SH-SY5Y (cell line): ENCODE measurements at regions not wholly inside any gene's neighbourhood (a gene's known extent, or its start where the extent isn't known, plus 50 kb on each side); places are given as distances from the start of the nearest gene placed in this dataset.

Experiments
- GATA2 ChIP-seq: IDR thresholded peaks from 2 replicates; pipeline ENCODE4 v1.6.1; 2011; ENCODE audit warnings: mild to moderate bottlenecking, low read depth, low read length
- GATA3 ChIP-seq: IDR thresholded peaks from 2 replicates; pipeline ENCODE4 v1.6.1; 2011; ENCODE audit warnings: low read depth, mild to moderate bottlenecking, low read length, moderate library complexity

GRCh38 chr10:107611115-107611514, 446.6 kb upstream of the SORCS1 start:
- TF ChIP-seq GATA2 (no peak), GATA3 (no peak)

GRCh38 chr10:107589081-107589480, 424.6 kb upstream of the SORCS1 start:
- no peak for TF ChIP-seq GATA2
- no peak for TF ChIP-seq GATA3

GRCh38 chr10:107585630-107586029, 421.1 kb upstream of the SORCS1 start:
- TF ChIP-seq GATA2 (no peak), GATA3 (no peak)

- TF ChIP-seq GATA3: no peak
- no peak for TF ChIP-seq GATA2
Observed at GRCh38 chr10:107583974-107584373, 419.5 kb upstream of the SORCS1 start.

- no peak for TF ChIP-seq GATA3
- TF ChIP-seq GATA2: no peak
Observed at GRCh38 chr10:107579970-107580369, 415.5 kb upstream of the SORCS1 start.

GRCh38 chr10:107577221-107577620, 412.7 kb upstream of the SORCS1 start:
- TF ChIP-seq GATA2 (no peak), GATA3 (no peak)

GRCh38 chr10:107576746-107577145, 412.2 kb upstream of the SORCS1 start:
- no peak for TF ChIP-seq GATA3
- TF ChIP-seq GATA2: peak; percentile 71

- no peak for TF ChIP-seq GATA3
- TF ChIP-seq GATA2: no peak
Observed at GRCh38 chr10:107565014-107565413, 400.5 kb upstream of the SORCS1 start.

- TF ChIP-seq GATA3: no peak
- TF ChIP-seq GATA2: no peak
Observed at GRCh38 chr10:107561136-107561650, 396.7 kb upstream of the SORCS1 start.

GRCh38 chr10:107557916-107558315, 393.4 kb upstream of the SORCS1 start:
- no peak for TF ChIP-seq GATA3
- TF ChIP-seq GATA2: no peak

- TF ChIP-seq GATA3 (no peak), GATA2 (no peak)
Observed at GRCh38 chr10:107554333-107554732, 389.8 kb upstream of the SORCS1 start.

GRCh38 chr10:107553470-107553869, 389.0 kb upstream of the SORCS1 start:
- no peak for TF ChIP-seq GATA3
- no peak for TF ChIP-seq GATA2

GRCh38 chr10:107552963-107553362, 388.5 kb upstream of the SORCS1 start:
- TF ChIP-seq GATA2: no peak

GRCh38 chr10:107548301-107548700, 383.8 kb upstream of the SORCS1 start:
- TF ChIP-seq GATA2: no peak
- TF ChIP-seq GATA3: no peak

GRCh38 chr10:107546986-107547385, 382.5 kb upstream of the SORCS1 start:
- TF ChIP-seq GATA3: no peak
- no peak for TF ChIP-seq GATA2

GRCh38 chr10:107546284-107546683, 381.8 kb upstream of the SORCS1 start:
- TF ChIP-seq GATA3: peak; percentile 90
- peak; percentile 93 for TF ChIP-seq GATA2

GRCh38 chr10:107545717-107546116, 381.2 kb upstream of the SORCS1 start:
- no peak for TF ChIP-seq GATA2
- TF ChIP-seq GATA3: no peak
